Tibial artery (tissue), 4 donors: ENCODE measurements at regions not wholly inside any gene's neighbourhood (a gene's known extent, or its start where the extent isn't known, plus 50 kb on each side); places are given as distances from the start of the nearest gene placed in this dataset.

Source experiments
- DNase-seq, 2 donors: peaks; one replicate each; pipeline ENCODE4 v3.0.0-alpha.2; 2019
- H3K27ac ChIP-seq, 2 donors: fragments of 200-600 bp; sonication (generic) in 1 of 2; 1 replicate in 1 of 2; 2 replicates in 1 of 2; pipeline ENCODE4 v1.5.1; 2018 to 2019; ENCODE audit warnings: mild to moderate bottlenecking in 1 of 2
- H3K27me3 ChIP-seq, 2 donors: fragments of 200-600 bp; sonication (generic) in 1 of 2; one replicate each; pipeline versions ENCODE4 v1.5.1 to v1.6.0; 2016 to 2019
- H3K36me3 ChIP-seq, 3 donors: fragments of 200-600 bp; sonication (generic) in 2 of 3; one replicate each; pipeline ENCODE4 v1.5.1; 2016 to 2019; ENCODE audit warnings: mild to moderate bottlenecking in 2 of 3
- H3K4me1 ChIP-seq, 4 donors: fragments of 200-600 bp; sonication (generic) in 2 of 4; 1 replicate in 3 of 4; 2 replicates in 1 of 4; pipeline ENCODE4 v1.5.1; 2016 to 2019
- H3K4me3 ChIP-seq, 2 donors: fragments of 200-600 bp; sonication (generic) in 1 of 2; 1 replicate in 1 of 2; 2 replicates in 1 of 2; pipeline ENCODE4 v1.5.1; 2018 to 2019; ENCODE audit warnings: mild to moderate bottlenecking in 2 of 2
- H3K9me3 ChIP-seq, 3 donors: fragments of 200-600 bp; sonication (generic) in 1 of 3; one replicate each; pipeline ENCODE4 v1.5.1; 2016 to 2019
- CTCF ChIP-seq, 2 experiments: fragments of 200-600 bp in 1 of 2; fragments of 450-650 bp in 1 of 2; IDR thresholded peaks; one replicate each; pipeline ENCODE4 v1.5.1; 2017 to 2019; ENCODE audit warnings: antibody characterized with exemption in 2 of 2, mild to moderate bottlenecking in 1 of 2, moderate library complexity in 1 of 2
- intact Hi-C: fragments of 100-400 bp; cut with DNase I; formaldehyde crosslinking; loops from one replicate; pipeline ENCODE4 v1.15.0; 2023; ENCODE audit warnings: low total_unique reads

GRCh38 chr13:81597101-81597500 lies 1256.2 kb upstream of the SPRY2 start:
- Histone ChIP-seq H3K27me3 (no peaks in the 10 kb centered on the region), H3K4me3 (no peak overlapping the region), H3K4me1 (no peaks in the 10 kb centered on the region), H3K36me3 (no peaks in the 10 kb centered on the region), H3K27ac (no peak overlapping the region), H3K9me3 (no peaks in the 10 kb centered on the region)
- no peak for DNase-seq
- TF ChIP-seq CTCF (IDR thresholded peaks at IDR 0.05), result no peak
- intact Hi-C loops, result no loop called here

GRCh38 chr13:81596224-81596753 lies 1255.4 kb upstream of the SPRY2 start:
- no peak for TF ChIP-seq CTCF (IDR thresholded peaks at IDR 0.05)
- no peaks in the 10 kb centered on the region for H3K27me3 ChIP-seq
- H3K27ac ChIP-seq, result no peak overlapping the region
- no peak overlapping the region for H3K4me3 ChIP-seq
- H3K9me3 ChIP-seq, result no peaks in the 10 kb centered on the region
- DNase-seq, result no peak
- H3K36me3 ChIP-seq, result no peaks in the 10 kb centered on the region
- intact Hi-C loops, result no loop called here
- no peaks in the 10 kb centered on the region for H3K4me1 ChIP-seq

- intact Hi-C loops, result no loop called here
- Histone ChIP-seq H3K27ac (no peak overlapping the region), H3K9me3 (no peaks in the 10 kb centered on the region), H3K4me1 (no peaks in the 10 kb centered on the region), H3K4me3 (no peak overlapping the region), H3K27me3 (no peaks in the 10 kb centered on the region), H3K36me3 (no peaks in the 10 kb centered on the region)
- TF ChIP-seq CTCF (IDR thresholded peaks at IDR 0.05), result no peak
- no peak for DNase-seq
Measured at GRCh38 chr13:81591528-81592220, 1250.7 kb upstream of the SPRY2 start.

GRCh38 chr13:81582381-81582780 lies 1241.5 kb upstream of the SPRY2 start:
- intact Hi-C loops, result no loop called here
- Histone ChIP-seq H3K4me3 (no peak overlapping the region), H3K27me3 (no peaks in the 10 kb centered on the region), H3K4me1 (no peaks in the 10 kb centered on the region), H3K36me3 (no peaks in the 10 kb centered on the region), H3K9me3 (no peaks in the 10 kb centered on the region), H3K27ac (no peak overlapping the region)
- no peak for TF ChIP-seq CTCF (IDR thresholded peaks at IDR 0.05)
- DNase-seq, result no peak

- Histone ChIP-seq H3K4me3 (no peak overlapping the region), H3K4me1 (no peaks in the 10 kb centered on the region), H3K36me3 (no peaks in the 10 kb centered on the region), H3K27ac (no peak overlapping the region), H3K9me3 (no peaks in the 10 kb centered on the region), H3K27me3 (no peaks in the 10 kb centered on the region)
- intact Hi-C loops, result no loop called here
- no peak for DNase-seq
- TF ChIP-seq CTCF (IDR thresholded peaks at IDR 0.05), result no peak
Measured at GRCh38 chr13:81577601-81578195, 1236.8 kb upstream of the SPRY2 start.
